Peyer's patch (tissue), 4 donors: ENCODE measurements at regions not wholly inside any gene's neighbourhood (a gene's known extent, or its start where the extent isn't known, plus 50 kb on each side); places are given as distances from the start of the nearest gene placed in this dataset.

Experiments used
- POLR2A ChIP-seq, 2 donors: fragments of 450-650 bp; IDR thresholded peaks; one replicate each; pipeline ENCODE4 v1.5.1; 2017; ENCODE audit warnings: antibody characterized with exemption in 2 of 2, mild to moderate bottlenecking in 2 of 2, moderate library complexity in 2 of 2
- TF ChIP-seq, protein P1 (sequence below), 6 experiments: fragments of 450-650 bp in 4 of 6; fragments of 200-600 bp in 2 of 6; sonication (generic) in 1 of 6; IDR thresholded peaks; one replicate each; pipeline ENCODE4 v1.5.1; 2017 to 2019; ENCODE audit warnings: antibody characterized with exemption in 6 of 6, mild to moderate bottlenecking in 3 of 6, moderate library complexity in 1 of 6

DNA sequence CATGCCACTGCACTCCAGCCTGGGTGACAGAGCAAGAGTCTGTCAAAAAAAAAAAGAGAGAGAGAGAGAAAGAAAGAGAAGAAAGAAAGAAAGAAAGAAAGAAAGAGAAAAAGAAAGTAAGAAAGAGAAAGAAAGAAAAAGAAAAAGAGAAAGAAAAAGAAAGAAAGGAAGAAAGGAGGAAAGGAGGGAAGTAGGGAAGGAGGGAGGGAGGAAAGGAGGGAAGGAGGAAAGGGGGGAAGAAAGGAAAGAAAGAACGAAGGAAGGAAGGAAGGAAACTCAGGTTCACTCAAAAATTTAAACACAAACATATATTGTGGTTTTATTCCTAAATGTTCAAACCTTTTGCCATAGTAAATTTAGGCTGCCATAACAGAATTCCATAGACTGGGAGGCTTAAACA lies 453.0 kb downstream of the SLCO4C1 start:
- TF ChIP-seq, protein P1, sequence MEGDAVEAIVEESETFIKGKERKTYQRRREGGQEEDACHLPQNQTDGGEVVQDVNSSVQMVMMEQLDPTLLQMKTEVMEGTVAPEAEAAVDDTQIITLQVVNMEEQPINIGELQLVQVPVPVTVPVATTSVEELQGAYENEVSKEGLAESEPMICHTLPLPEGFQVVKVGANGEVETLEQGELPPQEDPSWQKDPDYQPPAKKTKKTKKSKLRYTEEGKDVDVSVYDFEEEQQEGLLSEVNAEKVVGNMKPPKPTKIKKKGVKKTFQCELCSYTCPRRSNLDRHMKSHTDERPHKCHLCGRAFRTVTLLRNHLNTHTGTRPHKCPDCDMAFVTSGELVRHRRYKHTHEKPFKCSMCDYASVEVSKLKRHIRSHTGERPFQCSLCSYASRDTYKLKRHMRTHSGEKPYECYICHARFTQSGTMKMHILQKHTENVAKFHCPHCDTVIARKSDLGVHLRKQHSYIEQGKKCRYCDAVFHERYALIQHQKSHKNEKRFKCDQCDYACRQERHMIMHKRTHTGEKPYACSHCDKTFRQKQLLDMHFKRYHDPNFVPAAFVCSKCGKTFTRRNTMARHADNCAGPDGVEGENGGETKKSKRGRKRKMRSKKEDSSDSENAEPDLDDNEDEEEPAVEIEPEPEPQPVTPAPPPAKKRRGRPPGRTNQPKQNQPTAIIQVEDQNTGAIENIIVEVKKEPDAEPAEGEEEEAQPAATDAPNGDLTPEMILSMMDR (IDR thresholded peaks at IDR 0.05) = no peak
- TF ChIP-seq POLR2A (IDR thresholded peaks at IDR 0.05) = no peak
